Vagina (tissue), 2 donors: ENCODE measurements at regions not wholly inside any gene's neighbourhood (a gene's known extent, or its start where the extent isn't known, plus 50 kb on each side); places are given as distances from the start of the nearest gene placed in this dataset.

Experiments used
- CTCF ChIP-seq, 3 experiments: fragments of 450-650 bp in 2 of 3; fragments of 200-600 bp in 1 of 3; sonication (generic) in 1 of 3; IDR thresholded peaks; one replicate each; pipeline ENCODE4 v1.5.1; 2017 to 2019; ENCODE audit warnings: antibody characterized with exemption in 3 of 3, mild to moderate bottlenecking in 2 of 3, moderate library complexity in 2 of 3
- POLR2A ChIP-seq, 2 donors: fragments of 450-650 bp; IDR thresholded peaks; one replicate each; pipeline ENCODE4 v1.6.1; 2017; ENCODE audit warnings: antibody characterized with exemption in 2 of 2, mild to moderate bottlenecking in 2 of 2, moderate library complexity in 2 of 2
- POLR2AphosphoS5 ChIP-seq, 2 donors: sonication (generic); formaldehyde crosslinking; IDR thresholded peaks; one replicate each; pipeline ENCODE4 v1.9.0; 2017; ENCODE audit warnings: antibody characterized with exemption in 2 of 2, mild to moderate bottlenecking in 2 of 2, low read depth in 1 of 2; ENCODE audit not compliant: insufficient read depth in 1 of 2

GRCh38 chr15:57820119-57820518 is 113.6 kb downstream of the POLR2M start:
- no peak for TF ChIP-seq CTCF (IDR thresholded peaks at IDR 0.05)
- TF ChIP-seq POLR2A (IDR thresholded peaks at IDR 0.05): no peak
- no peak for TF ChIP-seq POLR2AphosphoS5 (IDR thresholded peaks at IDR 0.05; ENCODE audit: insufficient read depth in 1 of 2, low read depth in 1 of 2)
